ENCODE measurements at regions not wholly inside any gene's neighbourhood (a gene's known extent, or its start where the extent isn't known, plus 50 kb on each side); places are given as distances from the start of the nearest gene placed in this dataset.
"Not testable (repeated sequence)": the region's sequence is repeated elsewhere in the genome, so short reads cannot be mapped to it uniquely, and the experiment has no call there.

DNA sequence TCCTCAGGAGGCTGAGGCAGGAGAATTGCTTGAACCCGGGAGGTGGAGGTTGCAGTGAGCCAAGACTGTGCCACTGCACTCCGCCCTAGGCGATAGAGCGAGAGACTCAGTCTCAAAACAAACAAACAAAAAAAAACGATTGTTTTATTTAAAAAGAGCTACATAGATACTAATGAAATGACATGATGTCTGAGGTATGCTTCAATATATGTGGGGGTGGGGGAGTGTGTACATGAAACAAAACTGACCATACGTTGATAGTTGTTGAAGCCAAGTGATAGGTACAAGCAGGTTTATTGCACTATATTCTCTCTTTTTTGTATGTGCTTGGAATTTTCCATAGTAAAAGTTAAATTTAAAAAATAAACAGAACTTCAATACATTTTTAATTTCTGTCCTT lies 240.1 kb downstream of the TFAP2A start:
- DNase-seq: no peak

DNA sequence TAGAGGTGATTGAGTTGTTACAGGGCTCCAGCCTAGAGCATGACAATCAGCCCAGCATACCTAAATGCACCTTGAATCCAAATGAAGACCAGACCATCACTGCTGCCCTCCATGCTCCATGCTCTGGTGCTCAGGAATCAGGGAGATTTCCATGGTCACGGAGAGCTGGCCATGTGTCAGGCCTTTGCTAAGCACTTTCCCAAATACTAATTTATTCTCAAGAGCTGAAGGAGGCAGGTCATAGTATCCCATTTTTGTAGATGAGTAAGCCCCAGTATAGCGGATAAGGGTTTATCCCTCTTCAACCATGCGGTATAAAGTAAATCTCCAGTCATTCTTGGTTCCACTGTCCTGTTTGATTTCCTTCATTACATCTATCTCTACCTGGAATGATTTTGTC lies 240.8 kb downstream of the TFAP2A start:
- DNase-seq: no peak

DNA sequence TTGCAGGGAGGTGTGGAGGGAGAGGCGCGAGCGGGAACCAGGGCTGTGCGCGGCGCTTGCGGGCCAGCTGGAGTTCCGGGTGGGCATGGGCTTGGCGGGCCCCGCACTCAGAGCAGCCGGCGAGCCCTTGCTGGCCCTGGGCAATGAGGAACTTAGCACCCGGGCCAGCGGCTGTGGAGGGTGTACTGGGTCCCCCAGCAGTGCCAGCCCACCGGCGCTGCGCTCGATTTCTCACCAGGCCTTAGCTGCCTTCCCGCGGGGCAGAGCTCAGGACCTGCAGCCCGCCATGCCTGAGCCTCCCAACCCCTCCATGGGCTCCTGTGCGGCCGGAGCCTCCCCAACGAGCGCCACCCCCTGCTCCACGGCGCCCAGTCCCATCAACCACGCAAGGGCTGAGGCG lies 243.2 kb downstream of the TFAP2A start:
- DNase-seq: not testable (repeated sequence)

- DNase-seq: no peak
Measured at GRCh38 chr6:10170816-10171215, 244.1 kb downstream of the TFAP2A start.

GRCh38 chr6:10166031-10166430 lies 248.8 kb downstream of the TFAP2A start:
- no peak for DNase-seq

- DNase-seq: no peak
Measured at GRCh38 chr6:10163203-10163962, 251.5 kb downstream of the TFAP2A start.

- DNase-seq: no peak
Measured at GRCh38 chr6:10156875-10157274, 258.0 kb downstream of the TFAP2A start.

DNA sequence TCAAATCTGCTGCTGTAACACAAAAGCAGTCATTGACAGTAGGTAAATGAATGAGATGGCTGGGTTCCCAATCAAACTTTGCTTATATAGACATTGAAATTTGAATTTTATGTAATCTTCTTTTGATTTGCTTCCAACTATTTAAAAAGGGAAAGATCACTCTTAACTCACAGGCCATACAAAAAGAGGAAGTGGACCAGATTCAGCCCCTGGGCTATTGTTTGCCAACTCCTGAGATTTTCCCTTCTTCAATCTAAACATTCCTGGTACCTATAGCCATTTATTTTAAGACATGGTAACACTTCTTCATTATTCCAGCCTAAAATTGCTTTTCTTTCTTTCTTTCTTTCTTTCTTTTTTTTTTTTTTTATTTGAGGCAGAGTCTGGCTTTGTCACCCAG lies 260.6 kb downstream of the TFAP2A start:
- DNase-seq: no peak

DNA sequence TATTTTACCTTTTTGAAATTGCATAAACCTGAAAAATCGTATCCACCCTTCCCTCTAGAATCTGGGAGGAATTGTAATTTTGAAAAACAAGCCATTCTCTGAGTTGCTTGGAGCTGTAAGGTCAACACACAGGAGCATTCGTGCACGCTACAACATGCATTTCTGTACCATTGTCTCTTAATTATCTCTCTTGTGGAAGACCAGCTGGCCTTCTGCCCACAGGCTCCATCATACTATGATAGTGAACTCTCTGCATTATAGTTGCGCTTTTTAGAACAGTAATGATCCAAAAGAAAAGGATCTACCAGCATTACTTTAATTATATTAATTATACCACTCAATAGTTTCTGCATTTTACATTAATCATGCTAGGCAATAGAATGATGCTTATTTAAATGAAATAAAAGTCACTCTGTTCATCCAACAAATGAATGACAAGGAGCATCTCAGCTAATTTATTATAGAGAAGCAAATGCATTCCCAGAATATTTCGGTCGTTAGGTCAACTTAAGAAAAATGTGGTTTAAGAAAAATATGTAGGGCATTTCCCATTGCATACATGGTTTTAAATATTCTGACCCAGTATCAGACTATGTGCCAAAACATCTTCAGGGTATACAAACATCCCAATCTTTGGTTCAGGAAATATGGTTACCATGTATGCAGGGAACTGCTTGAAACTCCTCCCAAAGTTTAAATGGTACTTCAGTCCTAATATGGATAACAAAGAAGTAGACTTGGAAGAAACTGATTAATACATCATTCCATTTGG lies 263.5 kb downstream of the TFAP2A start:
- no peak for DNase-seq

DNA sequence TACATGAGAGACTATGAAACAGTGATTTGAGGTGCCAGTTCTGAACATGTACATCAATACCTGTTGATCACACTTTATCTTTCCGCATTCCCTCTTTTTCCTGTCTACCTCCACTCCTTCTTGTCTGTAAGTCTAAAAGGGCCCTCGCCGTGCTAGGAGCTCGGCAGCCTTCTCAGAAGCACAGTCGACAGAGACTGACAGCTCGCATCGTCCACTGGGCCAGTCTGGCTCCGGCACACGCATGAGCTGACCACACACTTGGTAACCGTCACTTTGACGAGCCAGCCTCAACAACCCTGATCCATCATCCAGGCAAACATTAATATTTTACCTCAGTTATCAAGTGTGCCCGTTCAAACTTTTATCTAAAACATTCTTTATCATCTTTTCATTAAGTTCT lies 265.3 kb downstream of the TFAP2A start:
- DNase-seq: no peak

DNA sequence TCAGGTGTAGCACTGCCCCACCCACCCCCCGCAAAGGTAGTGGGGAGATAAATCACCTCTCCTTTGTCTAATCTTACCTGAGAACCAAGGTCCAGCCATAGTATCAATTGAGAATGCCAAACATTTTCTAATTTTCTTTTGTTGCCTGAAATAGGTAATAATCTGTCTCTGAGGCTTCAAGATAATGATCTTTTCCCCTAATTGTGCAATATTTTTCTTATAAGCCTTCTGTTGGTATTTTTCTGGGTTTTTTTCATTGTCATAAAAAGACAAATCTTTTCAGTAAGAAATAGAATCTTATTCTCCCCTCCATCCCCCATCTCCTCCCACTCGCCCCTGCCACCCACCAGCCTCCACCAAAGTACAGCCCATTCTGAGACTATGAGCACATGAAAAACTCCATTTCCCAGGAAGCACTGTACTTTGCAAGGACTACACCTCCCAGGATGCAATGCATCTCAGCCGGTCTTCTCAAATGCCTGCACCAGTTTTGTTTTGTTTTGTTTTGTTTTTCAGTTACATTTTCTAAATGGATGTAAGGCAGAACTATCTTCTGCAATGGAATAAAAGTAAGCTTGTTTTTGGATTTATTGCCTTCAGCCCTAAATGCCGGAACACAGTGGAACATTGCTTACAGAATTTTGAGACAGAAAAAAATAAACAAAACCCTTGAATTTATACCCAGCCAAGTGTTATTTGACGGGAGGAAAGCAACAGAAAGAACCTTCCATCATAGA lies 268.0 kb downstream of the TFAP2A start:
- DNase-seq: peak; percentile 26

GRCh38 chr6:10144772-10145171 lies 270.1 kb downstream of the TFAP2A start:
- no peak for DNase-seq

- DNase-seq: no peak
Measured at GRCh38 chr6:10141746-10142443, 273.0 kb downstream of the TFAP2A start.

DNA sequence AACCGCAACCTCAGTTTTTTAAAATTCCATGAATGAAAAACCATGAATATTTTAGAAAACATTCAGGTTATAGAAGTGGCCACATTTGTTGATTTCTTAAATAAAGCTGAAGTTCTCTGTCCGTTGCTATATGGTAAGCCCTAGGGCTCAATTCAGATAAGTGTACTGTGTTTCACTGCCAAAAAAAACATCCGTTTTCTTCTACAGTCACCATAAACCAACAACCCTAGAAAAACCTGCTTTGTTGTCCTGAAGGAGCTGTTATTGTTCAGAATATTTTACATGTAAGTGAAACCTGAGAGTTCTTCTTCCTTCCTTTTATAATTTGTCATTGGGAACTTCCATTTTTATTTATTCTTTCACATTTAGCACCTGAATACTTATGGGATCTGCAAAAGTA lies 274.1 kb downstream of the TFAP2A start:
- no peak for DNase-seq

GRCh38 chr6:10140136-10140535 lies 274.7 kb downstream of the TFAP2A start:
- no peak for DNase-seq

DNA sequence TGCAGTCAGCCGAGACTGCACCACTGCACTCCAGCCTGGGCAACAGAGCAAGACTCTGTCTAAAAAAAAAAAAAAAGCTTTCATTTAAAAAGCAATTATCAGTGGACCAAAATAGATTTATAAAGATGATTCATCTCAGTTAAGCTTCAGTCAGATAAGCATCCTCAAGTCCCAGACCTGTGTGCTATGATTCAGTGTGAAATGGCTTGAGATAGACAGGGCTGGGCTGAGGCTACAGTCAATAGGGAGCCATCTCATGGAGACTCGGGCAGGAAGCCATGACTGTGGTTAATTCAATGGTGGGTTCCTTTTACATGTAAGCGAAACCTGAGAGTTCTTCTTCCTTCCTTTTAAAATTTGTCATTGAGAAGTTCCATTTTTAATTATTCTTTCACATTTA lies 276.0 kb downstream of the TFAP2A start:
- DNase-seq: no peak

GRCh38 chr6:10136636-10137035 lies 278.2 kb downstream of the TFAP2A start:
- no peak for DNase-seq

GRCh38 chr6:10134185-10134584 lies 280.7 kb downstream of the TFAP2A start:
- DNase-seq: not testable (repeated sequence)

DNA sequence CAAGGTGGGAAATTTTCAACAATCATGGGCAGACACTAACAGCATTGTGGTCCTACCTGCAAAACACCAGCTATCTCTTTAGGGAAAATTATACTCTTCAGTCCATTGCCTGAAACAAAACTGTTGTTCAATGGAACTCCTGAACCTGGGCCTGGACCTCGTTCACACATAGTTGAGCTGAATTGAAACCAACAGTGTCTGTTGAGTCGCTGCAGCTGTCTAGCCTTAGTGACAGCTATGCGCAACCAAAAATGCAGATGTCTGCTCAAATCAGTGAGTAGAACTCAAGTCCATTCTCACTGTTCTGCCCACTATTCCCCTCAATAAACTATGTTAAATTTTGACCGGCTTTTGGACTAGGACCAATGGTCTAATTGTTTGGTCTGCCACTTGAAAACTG lies 286.2 kb downstream of the TFAP2A start:
- no peak for DNase-seq

GRCh38 chr6:10122164-10122563 lies 292.7 kb downstream of the TFAP2A start:
- DNase-seq: no peak

GRCh38 chr6:10112871-10113549 lies 301.9 kb downstream of the TFAP2A start:
- DNase-seq: no peak

DNA sequence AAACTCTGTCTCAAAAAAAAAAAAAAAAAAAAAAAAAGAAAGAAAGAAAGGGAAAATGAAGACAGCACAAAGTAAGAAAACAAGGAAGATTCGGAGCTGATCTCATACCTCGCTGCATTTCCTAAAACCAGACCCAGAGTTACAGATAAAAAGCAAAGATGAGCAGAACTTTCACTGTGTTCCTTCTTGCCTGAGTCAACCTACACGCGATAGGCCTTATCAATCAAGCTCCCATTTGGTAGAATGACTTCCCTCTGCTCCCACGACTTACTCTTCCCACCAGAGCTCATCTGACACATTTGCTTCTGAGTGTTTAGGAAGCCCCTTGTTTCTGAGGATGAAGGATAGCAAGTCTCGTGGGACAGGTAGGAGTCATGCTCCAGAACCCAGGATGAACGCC lies 302.9 kb downstream of the TFAP2A start:
- DNase-seq: no peak

Measured in NCI-H774 (cell line).